NCI-H2227 (cell line): ENCODE measurements at regions not wholly inside any gene's neighbourhood (a gene's known extent, or its start where the extent isn't known, plus 50 kb on each side); places are given as distances from the start of the nearest gene placed in this dataset.

Experiments used
- DNase-seq: peaks from one replicate; lab custom pipeline; 2025; ENCODE audit not compliant: unreplicated experiment; lab: John Stamatoyannopoulos, UW

DNA sequence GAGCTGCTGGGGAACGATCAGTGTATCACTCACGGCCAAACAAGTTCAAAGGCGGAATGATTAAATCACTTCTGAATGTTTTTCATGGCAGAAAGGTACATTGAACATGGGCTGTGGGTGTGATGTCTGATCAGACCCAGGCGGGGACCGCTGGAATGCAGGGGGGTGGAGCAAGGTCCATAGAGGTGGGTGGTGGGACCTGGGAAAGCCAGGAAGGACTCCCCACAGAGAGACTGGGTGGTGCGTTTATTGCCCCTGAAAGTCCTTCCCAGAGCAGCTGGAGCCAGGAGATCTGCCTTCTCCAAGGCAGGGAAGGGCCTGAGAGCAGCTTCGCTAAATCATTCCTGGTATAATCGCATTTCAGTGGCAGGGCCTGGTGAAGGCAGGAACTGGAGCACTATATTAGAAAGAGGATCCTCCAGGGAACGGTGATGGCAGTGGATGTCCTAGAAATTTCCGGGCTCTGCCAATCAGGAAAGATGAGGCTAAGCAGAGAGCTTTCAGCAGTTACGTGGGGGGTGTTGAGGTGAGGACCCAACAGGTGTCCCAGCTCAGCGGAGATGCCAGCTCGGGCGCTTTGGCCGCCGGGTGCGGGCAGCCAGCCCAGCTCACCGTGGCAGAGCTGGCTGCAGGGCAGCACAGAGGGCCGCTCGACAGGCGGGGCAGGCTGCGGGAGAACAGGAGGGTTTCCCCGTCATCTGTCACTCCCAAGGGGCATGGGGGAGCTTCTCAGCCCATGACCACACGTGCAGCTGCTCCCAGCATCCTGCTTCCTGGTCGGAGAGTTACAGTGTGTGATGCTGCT, 271.7 kb downstream of the CTTN start:
- no peak for DNase-seq

GRCh38 chr11:70670676-70671034, 272.3 kb downstream of the CTTN start:
- DNase-seq: no peak

DNA sequence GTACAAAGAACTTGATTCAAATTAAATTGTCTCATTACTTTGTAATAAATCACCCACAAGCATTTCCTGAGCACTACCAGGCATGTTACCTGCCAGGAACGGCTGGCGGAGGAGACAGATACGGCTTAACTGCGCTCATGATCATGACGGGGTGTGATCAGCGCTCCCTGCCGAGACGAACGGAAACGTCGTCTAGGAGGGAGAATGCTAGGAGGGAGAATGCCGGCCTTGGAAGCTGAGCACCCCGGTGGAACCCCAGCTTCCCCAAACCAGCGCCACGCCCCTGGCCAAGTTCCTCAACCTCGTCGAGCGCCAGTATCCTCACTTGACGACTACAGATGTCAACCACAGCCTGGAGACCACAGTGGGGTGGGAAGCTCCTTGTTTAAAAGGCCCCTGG, 272.8 kb downstream of the CTTN start:
- peak; percentile 16 for DNase-seq

- DNase-seq: no peak
Observed at GRCh38 chr11:70671611-70672010, 273.3 kb downstream of the CTTN start.

DNA sequence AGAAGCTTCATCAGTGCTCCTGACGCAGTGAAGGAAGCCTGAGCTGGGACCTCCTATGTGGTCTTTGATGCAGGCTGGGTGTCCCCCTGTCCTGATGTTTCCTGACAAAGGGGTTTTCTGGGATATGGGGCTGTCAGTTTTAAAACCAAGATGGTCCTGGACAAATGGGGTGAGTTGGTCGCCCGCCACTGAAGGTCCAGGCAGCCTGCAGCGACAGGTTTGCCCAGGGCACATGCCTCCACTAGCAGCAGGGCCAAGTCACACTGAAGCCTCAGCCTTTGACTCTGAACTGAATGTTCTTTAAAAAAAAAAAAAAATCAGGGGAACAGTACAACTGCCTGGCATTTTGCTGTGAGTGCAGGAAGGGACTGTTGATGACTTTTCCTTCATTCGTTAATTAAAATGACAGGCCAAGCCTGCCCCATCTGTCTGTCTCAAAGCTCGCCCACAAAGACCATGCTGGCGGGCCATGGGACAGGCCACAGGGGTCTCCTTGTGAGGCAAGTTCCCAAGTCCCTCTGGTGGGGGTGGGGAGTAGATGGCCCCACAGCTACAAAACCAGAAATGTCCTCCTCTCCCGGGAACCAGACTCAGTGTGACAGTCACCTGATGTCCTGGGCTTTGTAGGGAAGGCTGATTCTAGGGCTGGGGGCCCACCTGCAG, 274.8 kb downstream of the CTTN start:
- no peak for DNase-seq

- DNase-seq: no peak
Observed at GRCh38 chr11:70674605-70675004, 276.3 kb downstream of the CTTN start.

- no peak for DNase-seq
Observed at GRCh38 chr11:70675697-70676374, 277.5 kb downstream of the CTTN start.

DNA sequence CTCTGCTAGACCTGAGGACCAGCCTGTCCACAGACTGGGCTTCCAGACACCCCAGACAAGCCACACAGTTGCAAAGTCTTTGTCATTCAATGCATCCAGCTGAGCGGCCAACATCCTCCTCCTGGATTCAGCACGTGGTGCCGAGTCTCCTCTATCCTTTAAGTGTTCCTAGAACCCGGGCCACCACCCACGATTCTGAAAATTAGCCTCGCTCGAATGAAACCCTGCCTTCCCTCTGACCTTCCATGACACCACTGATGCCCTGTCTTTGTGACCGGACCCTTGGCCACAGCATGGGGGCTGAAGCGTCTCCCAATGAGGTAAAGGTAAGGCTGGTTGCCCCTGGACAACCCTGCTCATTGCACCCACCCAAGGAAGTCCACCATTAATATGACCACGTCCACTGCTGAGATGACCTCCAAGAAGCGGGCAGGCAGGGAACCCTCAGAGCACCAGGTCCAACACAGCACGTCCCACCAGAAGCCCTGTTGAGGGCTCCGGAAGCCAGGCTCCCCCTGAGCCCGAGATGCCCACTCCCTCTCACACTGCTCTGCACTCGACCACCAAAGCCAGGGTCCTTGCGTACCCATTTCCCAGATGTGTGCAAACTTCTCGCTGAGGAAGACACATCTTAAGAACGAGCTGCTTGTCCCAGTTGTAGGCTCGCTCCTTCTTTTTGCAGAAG, 279.0 kb downstream of the CTTN start:
- DNase-seq: no peak

DNA sequence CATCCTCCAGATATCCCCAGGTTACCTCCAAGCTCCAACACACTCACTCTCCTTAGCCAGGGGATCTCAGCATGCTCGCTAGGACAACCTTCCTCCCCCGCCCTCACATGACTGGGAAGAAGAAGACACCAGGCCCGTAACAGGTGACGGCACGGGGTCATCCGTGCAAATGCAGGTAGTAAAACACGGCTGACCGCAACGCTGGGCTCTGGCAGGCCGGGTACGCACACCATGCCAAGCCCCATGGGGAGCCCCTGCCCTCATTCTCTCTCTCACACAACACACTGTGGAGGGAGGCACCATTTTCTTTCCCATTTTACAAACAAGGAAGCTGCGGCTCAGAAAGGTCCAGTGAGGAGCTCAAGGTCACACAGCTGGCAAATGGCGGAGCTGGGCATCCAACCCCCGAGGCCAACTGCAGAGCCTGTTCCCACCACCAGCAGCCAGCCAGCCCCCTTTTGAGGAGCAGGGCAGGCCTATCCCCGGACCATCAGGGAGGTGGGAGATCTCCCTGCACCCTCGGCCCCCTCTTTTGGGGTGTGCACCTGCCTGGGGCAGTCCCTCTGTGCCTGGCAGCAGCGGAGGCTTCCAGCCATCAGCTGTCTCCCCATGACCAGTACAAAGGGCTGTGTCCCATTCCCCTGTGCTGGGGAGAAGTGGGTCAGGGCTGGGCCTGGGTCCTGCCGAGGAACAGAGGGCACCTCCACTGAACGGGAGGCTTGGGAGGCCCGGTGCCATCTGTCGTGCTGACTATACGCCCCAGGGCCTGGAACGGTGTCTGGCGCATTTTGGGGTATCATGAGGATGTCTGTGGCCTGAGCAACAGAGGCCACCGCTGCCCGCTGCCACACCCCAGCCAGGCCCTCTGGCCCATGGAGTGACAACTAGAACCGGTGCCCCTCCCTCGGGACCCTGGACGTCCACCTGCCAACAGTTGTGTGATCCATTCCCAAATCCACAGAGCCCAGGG, 280.9 kb downstream of the CTTN start:
- no peak for DNase-seq

DNA sequence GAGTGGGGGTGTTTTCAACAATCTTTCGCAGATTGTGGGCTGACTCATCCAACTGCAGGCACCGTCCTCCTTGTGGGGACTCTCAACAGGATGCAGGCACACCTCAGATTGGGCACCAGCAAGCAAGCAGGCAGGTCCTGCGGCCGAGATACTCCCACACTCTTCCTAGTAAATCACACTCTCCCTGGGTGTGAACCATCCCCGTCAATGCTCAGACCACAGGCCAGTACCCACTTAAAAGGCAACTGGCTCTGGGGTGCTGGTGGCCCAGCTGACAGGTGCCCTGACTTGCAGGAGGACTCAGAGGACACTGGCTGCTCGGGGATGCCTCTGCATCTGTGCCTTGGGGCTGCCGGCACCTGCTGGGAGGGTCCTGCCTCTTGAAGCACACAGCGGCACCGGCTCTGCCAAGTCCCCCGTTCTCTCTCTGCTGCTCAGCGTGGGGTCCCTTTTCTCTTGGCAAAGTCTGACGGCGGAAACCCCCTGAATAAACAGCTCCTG, 282.5 kb downstream of the CTTN start:
- no peak for DNase-seq

- DNase-seq: no peak
Observed at GRCh38 chr11:70682056-70682455, 283.7 kb downstream of the CTTN start.

DNA sequence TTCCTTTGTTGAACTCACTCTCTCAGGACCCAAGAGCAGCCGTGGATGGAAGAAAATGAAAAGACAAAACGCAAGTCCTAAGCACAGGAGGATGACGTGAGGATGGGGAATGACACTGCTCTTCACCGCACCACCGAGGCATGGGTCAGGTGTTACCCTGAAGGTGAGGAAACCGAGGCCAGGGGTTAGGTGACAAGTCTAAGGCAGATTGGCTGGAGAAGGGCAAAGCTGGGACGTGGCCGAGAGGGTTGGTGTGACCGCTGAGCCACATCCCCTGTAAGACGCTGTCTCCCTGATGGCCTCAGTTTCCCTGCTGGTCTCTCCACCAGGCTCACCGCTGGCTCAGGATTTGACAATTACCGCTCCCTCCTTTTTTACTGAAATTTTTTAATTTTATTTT, 284.4 kb downstream of the CTTN start:
- DNase-seq: no peak

GRCh38 chr11:70687716-70688115, 289.4 kb downstream of the CTTN start:
- DNase-seq: no peak

DNA sequence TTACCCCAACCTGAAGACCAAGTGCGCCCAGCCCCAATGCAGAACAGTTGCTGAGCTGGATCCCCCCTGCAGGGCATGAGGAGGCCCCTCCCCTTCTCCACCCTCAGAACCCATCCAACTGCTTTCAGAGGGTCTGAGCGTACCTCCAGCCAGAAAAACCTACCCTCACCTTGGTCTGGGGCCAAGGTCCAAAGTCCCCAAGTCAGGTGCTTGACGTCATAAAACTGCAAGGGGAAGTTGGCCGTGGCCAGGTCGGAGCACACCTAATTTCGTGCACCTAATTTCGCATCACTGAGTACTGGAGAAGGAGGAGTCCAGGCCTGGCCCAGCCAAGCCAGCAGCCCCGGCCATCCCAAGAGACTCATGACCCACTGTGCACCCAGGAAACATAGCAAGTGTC, 289.8 kb downstream of the CTTN start:
- no peak for DNase-seq

DNA sequence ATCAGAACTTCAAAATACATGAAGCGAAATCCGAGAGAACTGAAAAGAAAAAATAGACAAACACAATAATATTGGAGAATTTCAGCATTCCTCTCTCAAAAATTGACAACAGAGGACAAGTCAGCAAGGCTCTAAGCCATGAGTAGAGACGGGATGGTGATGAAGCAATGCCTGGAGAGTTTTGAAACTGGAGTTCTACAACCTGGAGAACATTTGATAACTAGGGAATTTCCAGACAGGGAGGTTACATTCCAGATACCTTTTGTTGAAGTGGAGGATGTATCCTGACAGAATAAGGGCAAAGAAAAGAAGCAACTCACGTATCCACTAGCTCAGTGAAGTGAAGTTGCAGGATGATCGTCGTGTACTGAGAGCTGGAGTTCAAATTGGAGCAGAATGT, 291.4 kb downstream of the CTTN start:
- DNase-seq: no peak

DNA sequence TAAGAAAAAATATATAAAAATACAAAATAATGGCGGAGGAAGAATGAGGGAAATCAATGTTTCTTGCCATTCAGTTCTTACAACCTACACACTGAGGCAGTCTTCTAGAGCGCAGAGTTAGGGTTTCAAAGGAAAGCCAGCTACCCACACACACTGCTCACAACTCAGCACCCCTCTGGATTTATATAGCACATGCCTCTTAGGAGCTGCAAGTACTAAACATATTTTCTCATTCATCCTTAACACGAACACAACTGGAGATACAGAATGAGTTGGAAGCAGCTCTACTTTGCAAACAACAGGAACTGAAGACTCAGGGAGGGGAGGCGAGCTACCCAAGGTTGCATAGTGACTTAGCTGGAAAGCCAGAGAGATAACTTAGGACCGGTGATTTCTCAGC, 293.8 kb downstream of the CTTN start:
- DNase-seq: no peak

DNA sequence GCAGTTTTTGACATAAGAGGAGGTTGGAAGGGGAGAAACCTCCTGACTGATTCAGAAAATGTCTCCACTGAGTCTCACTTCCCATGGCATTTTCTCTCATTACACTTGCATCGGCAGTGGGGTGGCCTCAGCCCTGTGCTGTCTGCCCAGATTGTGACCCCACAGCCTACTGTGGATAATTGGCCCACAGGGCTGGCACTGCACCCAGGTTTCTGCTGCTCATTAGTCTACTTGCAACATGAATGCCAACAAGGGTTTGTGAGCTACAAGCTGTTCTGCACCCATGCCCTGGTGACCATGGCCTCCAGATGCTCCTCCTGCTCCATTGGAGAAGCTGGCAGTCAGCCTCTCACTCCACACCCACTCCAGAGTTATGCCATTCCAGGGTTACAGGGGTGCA, 296.0 kb downstream of the CTTN start:
- DNase-seq: no peak

- DNase-seq: no peak
Observed at GRCh38 chr11:70695086-70695960, 297.0 kb downstream of the CTTN start.

DNA sequence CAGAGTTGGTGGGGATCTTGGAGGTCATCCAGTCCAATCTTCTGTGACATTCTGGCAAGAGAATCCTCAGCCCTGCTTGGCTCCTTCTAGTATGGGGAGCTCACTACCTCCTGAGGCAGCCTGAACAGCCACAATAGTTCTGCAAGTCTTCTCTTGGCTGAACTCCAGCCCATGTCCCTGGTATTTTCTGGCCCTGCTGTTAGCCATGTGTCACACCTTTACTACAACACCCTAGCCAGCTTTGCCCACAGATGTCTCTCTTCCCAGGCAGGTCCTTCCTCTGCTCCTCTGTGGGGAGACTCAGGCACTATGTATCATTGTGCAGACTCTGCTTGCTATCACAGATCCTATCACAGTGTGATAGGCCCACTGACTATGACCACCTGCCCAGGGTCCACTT, 297.7 kb downstream of the CTTN start:
- DNase-seq: no peak
